ENCODE measurements at regions not wholly inside any gene's neighbourhood (a gene's known extent, or its start where the extent isn't known, plus 50 kb on each side); places are given as distances from the start of the nearest gene placed in this dataset.
A peak's percentile ranks its signal among the peaks of the same experiment; 100 is the strongest.

- DNase-seq (ENCODE audit: low spot score) = no peak
Observed at GRCh38 chr5:172588380-172588779, 52.7 kb upstream of the NEURL1B start.

GRCh38 chr5:172587061-172587405, 54.0 kb upstream of the NEURL1B start:
- no peak for DNase-seq (ENCODE audit: low spot score)

GRCh38 chr5:172586125-172587060, 54.7 kb upstream of the NEURL1B start:
- no peak for DNase-seq (ENCODE audit: low spot score)

- DNase-seq (ENCODE audit: low spot score) = no peak
Observed at GRCh38 chr5:172585114-172585513, 55.9 kb upstream of the NEURL1B start.

- no peak for DNase-seq (ENCODE audit: low spot score)
Observed at GRCh38 chr5:172584638-172585037, 56.4 kb upstream of the NEURL1B start.

- DNase-seq (ENCODE audit: low spot score) = no peak
Observed at GRCh38 chr5:172583931-172584511, 57.0 kb upstream of the NEURL1B start.

- no peak for DNase-seq (ENCODE audit: low spot score)
Observed at GRCh38 chr5:172582940-172583339, 58.1 kb upstream of the NEURL1B start.

GRCh38 chr5:172581315-172581714, 59.7 kb upstream of the NEURL1B start:
- no peak for DNase-seq (ENCODE audit: low spot score)

GRCh38 chr5:172579403-172579990, 61.6 kb upstream of the NEURL1B start:
- DNase-seq (ENCODE audit: low spot score) = no peak

- no peak for DNase-seq (ENCODE audit: low spot score)
Observed at GRCh38 chr5:172577267-172577909, 63.7 kb upstream of the NEURL1B start.

GRCh38 chr5:172575816-172576545, 65.1 kb upstream of the NEURL1B start:
- DNase-seq (ENCODE audit: low spot score) = peak; percentile 49

- DNase-seq (ENCODE audit: low spot score) = no peak
Observed at GRCh38 chr5:172575416-172575815, 65.6 kb upstream of the NEURL1B start.

- no peak for DNase-seq (ENCODE audit: low spot score)
Observed at GRCh38 chr5:172574871-172575223, 66.2 kb upstream of the NEURL1B start.

GRCh38 chr5:172573986-172574870, 66.8 kb upstream of the NEURL1B start:
- no peak for DNase-seq (ENCODE audit: low spot score)

GRCh38 chr5:172573120-172573882, 67.8 kb upstream of the NEURL1B start:
- no peak for DNase-seq (ENCODE audit: low spot score)

GRCh38 chr5:172572440-172572839, 68.6 kb upstream of the NEURL1B start:
- DNase-seq (ENCODE audit: low spot score) = no peak

- DNase-seq (ENCODE audit: low spot score) = no peak
Observed at GRCh38 chr5:172571892-172572291, 69.2 kb upstream of the NEURL1B start.

- DNase-seq (ENCODE audit: low spot score) = no peak
Observed at GRCh38 chr5:172571413-172571812, 69.7 kb upstream of the NEURL1B start.

- DNase-seq (ENCODE audit: low spot score) = no peak
Observed at GRCh38 chr5:172570594-172571334, 70.3 kb upstream of the NEURL1B start.
